Activated CD8-positive, alpha-beta T cell treated with anti-CD3 and anti-CD28 coated beads for 36 hours (primary cell): ENCODE measurements at regions not wholly inside any gene's neighbourhood (a gene's known extent, or its start where the extent isn't known, plus 50 kb on each side); places are given as distances from the start of the nearest gene placed in this dataset.

Experiments used
- ATAC-seq: fragments of 200-7000 bp; cut with Tn5 transposase; one replicate; pipeline ENCODE4 v1.10.0; 2021; ENCODE audit warnings: mild to moderate bottlenecking, moderate library complexity
- CTCF ChIA-PET: fragments of 350-600 bp; sonication (Branson Sonifier 250); formaldehyde crosslinking; loops from one replicate; lab custom pipeline; 2021; ENCODE audit warnings: antibody characterized with exemption; lab: Charles Lee
- POLR2A ChIA-PET: fragments of 350-600 bp; sonication (Branson Sonifier 250); formaldehyde crosslinking; loops from one replicate; lab custom pipeline; 2021; ENCODE audit warnings: antibody characterized with exemption; lab: Charles Lee
- DNase-seq: peaks from one replicate; pipeline ENCODE4 v3.0.0-alpha.2; 2020
- H3K27ac Mint-ChIP-seq: one replicate; pipeline ENCODE4 v1.8.0; 2021; ENCODE audit warnings: mild to moderate bottlenecking, mixed read lengths
- H3K27me3 Mint-ChIP-seq: one replicate; pipeline ENCODE4 v1.8.0; 2021; ENCODE audit warnings: mixed read lengths
- H3K36me3 Mint-ChIP-seq: one replicate; pipeline ENCODE4 v1.8.0; 2021; ENCODE audit warnings: low read depth, mixed read lengths
- H3K4me1 Mint-ChIP-seq: one replicate; pipeline ENCODE4 v1.8.0; 2021; ENCODE audit warnings: low read depth, mixed read lengths
- H3K4me3 Mint-ChIP-seq: one replicate; pipeline ENCODE4 v1.8.0; 2021; ENCODE audit warnings: mild to moderate bottlenecking, moderate library complexity, mixed read lengths
- H3K9me3 Mint-ChIP-seq: one replicate; pipeline ENCODE4 v1.8.0; 2021; ENCODE audit warnings: mixed read lengths
- CTCF ChIP-seq: fragments of 200-600 bp; IDR thresholded peaks from one replicate; pipeline ENCODE4 v1.8.0; 2022; ENCODE audit warnings: antibody characterized with exemption, mild to moderate bottlenecking
- intact Hi-C: fragments of 100-400 bp; cut with micrococcal nuclease; formaldehyde crosslinking; loops from one replicate; pipeline ENCODE4 v1.10.0; 2022

DNA sequence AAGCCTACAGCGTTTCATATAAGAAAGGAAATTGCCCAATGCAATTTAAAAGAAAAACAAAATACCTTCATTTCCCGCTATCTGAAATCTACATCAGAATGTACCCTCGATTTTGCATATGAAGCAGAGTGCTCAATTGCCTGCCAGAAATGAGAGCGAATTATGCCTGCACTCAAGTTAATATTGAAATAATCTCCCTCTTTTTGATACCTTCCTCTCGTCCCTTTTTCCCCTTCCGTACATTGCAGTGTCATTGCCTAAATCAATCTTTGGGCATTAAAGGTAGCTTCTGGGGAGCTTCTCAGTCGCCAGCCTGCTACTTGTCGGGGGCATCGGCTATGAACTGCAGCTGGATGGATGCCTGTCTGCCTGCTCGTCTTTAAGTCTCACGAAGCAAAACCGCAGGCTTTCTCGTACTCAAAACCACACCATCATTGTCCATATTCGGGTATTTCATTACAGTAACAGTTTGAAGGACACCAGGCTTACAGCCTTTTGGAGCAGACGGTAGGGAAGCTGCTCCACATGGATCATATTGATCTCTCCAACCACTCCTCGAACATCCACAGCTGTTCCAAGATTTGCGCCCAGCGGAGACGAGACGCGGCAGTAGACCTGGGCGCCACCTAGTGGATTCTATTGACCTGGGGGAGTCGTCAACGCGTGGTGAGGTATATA is 64.0 kb upstream of the HNRNPA3 start:
- no peak overlapping the region for H3K27ac Mint-ChIP-seq
- H3K4me3 Mint-ChIP-seq, result peak overlapping the region; percentile 81
- intact Hi-C loops, result loop anchor here (5.0 kb wide), 3 partner anchors 211 to 1021 kb away; partner anchors contain the start of gene HOXD8
- H3K36me3 Mint-ChIP-seq, result no peaks in the 10 kb centered on the region
- H3K27me3 Mint-ChIP-seq, result peaks cover 31% of the 10 kb centered on the region
- H3K9me3 Mint-ChIP-seq, result no peaks in the 10 kb centered on the region
- ChIA-PET CTCF (interaction anchor here (0.6 to 4.5 kb wide), 107 partner anchors 9 to 1031 kb away, joined by 3 to 86 read pairs (median 4); partner anchors contain the start of gene AGPS), POLR2A (interaction anchor here (0.6 kb wide), 1 partner anchor 1018 kb away, joined by 3 read pairs; no protein-coding TSS in a partner anchor)
- peak; percentile 98 for TF ChIP-seq CTCF
- DNase-seq (peak; percentile 86), ATAC-seq (peak; percentile 89)
- peaks cover 5% of the 10 kb centered on the region for H3K4me1 Mint-ChIP-seq

DNA sequence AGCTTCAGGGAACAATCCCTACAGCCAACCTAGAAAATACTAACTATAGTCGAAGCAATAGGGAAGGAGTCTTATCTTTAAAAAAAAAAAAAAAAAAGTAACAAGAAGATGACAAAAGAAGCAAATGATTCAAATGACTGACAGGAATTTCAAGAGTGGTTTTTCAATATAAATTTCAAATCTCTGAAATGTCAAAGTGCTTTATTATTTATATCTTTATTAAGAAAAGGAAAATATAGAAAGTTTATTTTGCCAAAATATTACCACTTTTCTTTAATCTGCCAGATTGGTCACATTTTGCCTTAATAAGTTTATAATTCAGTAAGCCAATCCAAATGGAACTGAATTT is 63.5 kb upstream of the HNRNPA3 start:
- DNase-seq (no peak), ATAC-seq (no peak)
- CTCF ChIA-PET, result interaction anchor here (0.6 to 4.5 kb wide), 78 partner anchors 9 to 1022 kb away, joined by 3 to 86 read pairs (median 5); partner anchors contain the start of gene AGPS
- peak; percentile 61 for TF ChIP-seq CTCF
- H3K4me1 Mint-ChIP-seq, result peaks cover 9% of the 10 kb centered on the region
- H3K27ac Mint-ChIP-seq, result no peak overlapping the region
- no peaks in the 10 kb centered on the region for H3K36me3 Mint-ChIP-seq
- intact Hi-C loops, result loop anchor here (5.0 kb wide), 3 partner anchors 212 to 1022 kb away; partner anchors contain the start of gene HOXD8
- H3K4me3 Mint-ChIP-seq, result peak overlapping the region; percentile 81
- no peaks in the 10 kb centered on the region for H3K9me3 Mint-ChIP-seq
- POLR2A ChIA-PET, result no interaction called here
- peaks cover 30% of the 10 kb centered on the region for H3K27me3 Mint-ChIP-seq

DNA sequence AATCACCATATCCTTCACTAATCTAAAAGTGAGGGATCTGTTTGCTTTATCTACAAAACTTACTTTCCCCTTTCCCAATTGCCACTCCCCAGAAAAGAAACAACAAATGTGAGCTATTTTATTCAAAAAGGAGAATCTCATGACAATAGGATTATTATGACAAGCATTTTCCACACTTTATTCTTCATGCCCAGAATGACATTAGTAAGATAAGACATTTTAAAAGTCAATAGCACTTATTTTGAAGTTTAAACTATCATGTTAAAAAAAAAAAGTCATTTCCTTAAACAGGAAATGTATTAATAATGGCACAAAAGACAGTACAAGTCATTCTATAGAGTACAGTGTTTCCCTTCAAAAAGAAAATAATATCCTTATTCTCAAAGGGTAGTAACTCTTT is 58.8 kb upstream of the HNRNPA3 start:
- Mint-ChIP-seq H3K36me3 (no peaks in the 10 kb centered on the region), H3K27ac (no peak overlapping the region), H3K27me3 (peaks cover 12% of the 10 kb centered on the region), H3K4me3 (no peak overlapping the region), H3K9me3 (no peaks in the 10 kb centered on the region), H3K4me1 (peaks cover 4% of the 10 kb centered on the region)
- DNase-seq (no peak), ATAC-seq (no peak)
- intact Hi-C loops, result no loop called here
- TF ChIP-seq CTCF, result no peak
- ChIA-PET POLR2A (no interaction called here), CTCF (interaction anchor here (1.1 kb wide), 1 partner anchor 1027 kb away, joined by 4 read pairs; no protein-coding TSS in a partner anchor)

DNA sequence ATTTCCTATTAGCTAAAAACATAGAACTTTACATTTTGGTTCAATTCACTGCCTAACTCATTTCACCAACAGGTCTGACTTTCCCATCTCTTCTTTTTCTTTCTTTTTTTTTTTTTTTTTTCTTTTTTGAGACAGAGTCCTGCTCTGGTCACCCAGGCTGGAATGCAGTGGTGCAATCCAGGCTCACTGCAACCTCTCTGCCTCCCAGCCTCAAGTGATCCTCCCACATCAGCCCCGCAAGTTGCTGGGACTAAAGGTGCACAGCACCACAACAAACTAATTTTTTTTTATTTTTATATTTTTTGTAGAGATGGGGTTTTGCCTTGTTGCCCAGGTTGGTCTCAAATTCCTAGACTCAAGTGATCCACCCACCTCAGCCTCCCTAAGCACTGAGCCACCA is 57.8 kb upstream of the HNRNPA3 start:
- TF ChIP-seq CTCF, result no peak
- Mint-ChIP-seq H3K4me1 (peaks cover 4% of the 10 kb centered on the region), H3K4me3 (no peak overlapping the region), H3K9me3 (no peaks in the 10 kb centered on the region), H3K36me3 (no peaks in the 10 kb centered on the region), H3K27ac (no peak overlapping the region), H3K27me3 (peaks cover 7% of the 10 kb centered on the region)
- ChIA-PET CTCF (no interaction called here), POLR2A (no interaction called here)
- intact Hi-C loops, result no loop called here
- DNase-seq (no peak), ATAC-seq (no peak)

- ChIA-PET POLR2A (no interaction called here), CTCF (interaction anchor here (0.9 to 1.9 kb wide), 4 partner anchors 9 to 180 kb away, joined by 3 to 15 read pairs (median 4); no protein-coding TSS in a partner anchor)
- Mint-ChIP-seq H3K27me3 (peaks cover 6% of the 10 kb centered on the region), H3K4me1 (peaks cover 4% of the 10 kb centered on the region), H3K27ac (no peak overlapping the region), H3K9me3 (no peaks in the 10 kb centered on the region), H3K4me3 (no peak overlapping the region), H3K36me3 (no peaks in the 10 kb centered on the region)
- ATAC-seq (no peak), DNase-seq (no peak)
- intact Hi-C loops, result no loop called here
- TF ChIP-seq CTCF, result no peak
Measured at GRCh38 chr2:177155631-177156030, 57.0 kb upstream of the HNRNPA3 start.
